ENCODE measurements at regions not wholly inside any gene's neighbourhood (a gene's known extent, or its start where the extent isn't known, plus 50 kb on each side); places are given as distances from the start of the nearest gene placed in this dataset.

GRCh38 chr11:105226766-105227165 lies 87.2 kb upstream of the CARD18 start:
- no peaks in the 10 kb centered on the region for H3K36me3 ChIP-seq (ENCODE audit: insufficient read depth, low read length)
- no peaks in the 10 kb centered on the region for H4K20me1 ChIP-seq (ENCODE audit: insufficient read depth)
- H3K27me3 ChIP-seq (ENCODE audit: insufficient read depth, low read depth, low read length) = no peaks in the 10 kb centered on the region
- no peaks in the 10 kb centered on the region for H3K9me2 ChIP-seq (ENCODE audit: insufficient read depth, low read length)
- TF ChIP-seq TAF1 (IDR thresholded peaks at IDR 0.05; ENCODE audit: low read depth) (no peak), MXI1 (conservative IDR thresholded peaks at IDR 0.05; ENCODE audit: poor library complexity, severe bottlenecking) (no peak), CTCF (IDR thresholded peaks at IDR 0.05; ENCODE audit: poor library complexity, severe bottlenecking) (no peak), POLR2AphosphoS5 (IDR thresholded peaks at IDR 0.05) (no peak), EP300 (conservative IDR thresholded peaks at IDR 0.05; ENCODE audit: poor library complexity, severe bottlenecking) (no peak), EZH2 (IDR thresholded peaks at IDR 0.05; ENCODE audit: borderline replicate concordance, insufficient read depth, low read length, poor library complexity, severe bottlenecking) (no peak), SMC3 (conservative IDR thresholded peaks at IDR 0.05; ENCODE audit: poor library complexity) (no peak), RAD21 (conservative IDR thresholded peaks at IDR 0.05) (no peak), REST (IDR thresholded peaks at IDR 0.05; ENCODE audit: borderline replicate concordance) (no peak)
- H3K4me3 ChIP-seq (ENCODE audit: low read length) = no peak overlapping the region
- no peak overlapping the region for H3K9ac ChIP-seq (ENCODE audit: low read length)
- no peaks in the 10 kb centered on the region for H3K9me3 ChIP-seq (ENCODE audit: low read length)
- H3F3A ChIP-seq (ENCODE audit: insufficient read depth, low read length, poor library complexity, severe bottlenecking) = no peaks in the 10 kb centered on the region
- no peak overlapping the region for H3K27ac ChIP-seq (ENCODE audit: low read length)
- H2AFZ ChIP-seq (ENCODE audit: low read depth, low read length) = no peak overlapping the region
- no peak overlapping the region for H3K4me2 ChIP-seq (ENCODE audit: low read length)
- H3K79me2 ChIP-seq (replicated peaks; ENCODE audit: insufficient read depth, low read length) = no peaks in the 10 kb centered on the region

GRCh38 chr11:105226091-105226490 lies 86.5 kb upstream of the CARD18 start:
- Histone ChIP-seq H3K9ac (ENCODE audit: low read length) (no peak overlapping the region), H3K4me3 (ENCODE audit: low read length) (no peak overlapping the region), H3K9me2 (ENCODE audit: insufficient read depth, low read length) (no peaks in the 10 kb centered on the region), H3K27ac (ENCODE audit: low read length) (no peak overlapping the region), H3K4me2 (ENCODE audit: low read length) (no peak overlapping the region), H4K20me1 (ENCODE audit: insufficient read depth) (no peaks in the 10 kb centered on the region), H2AFZ (ENCODE audit: low read depth, low read length) (no peak overlapping the region), H3F3A (ENCODE audit: insufficient read depth, low read length, poor library complexity, severe bottlenecking) (no peaks in the 10 kb centered on the region), H3K36me3 (ENCODE audit: insufficient read depth, low read length) (no peaks in the 10 kb centered on the region), H3K27me3 (ENCODE audit: insufficient read depth, low read depth, low read length) (no peaks in the 10 kb centered on the region), H3K79me2 (replicated peaks; ENCODE audit: insufficient read depth, low read length) (no peaks in the 10 kb centered on the region), H3K9me3 (ENCODE audit: low read length) (no peaks in the 10 kb centered on the region)
- TF ChIP-seq CTCF (IDR thresholded peaks at IDR 0.05; ENCODE audit: poor library complexity, severe bottlenecking) = no peak
- no peak for TF ChIP-seq EZH2 (IDR thresholded peaks at IDR 0.05; ENCODE audit: borderline replicate concordance, insufficient read depth, low read length, poor library complexity, severe bottlenecking)
- TF ChIP-seq RAD21 (conservative IDR thresholded peaks at IDR 0.05) = no peak
- TF ChIP-seq REST (IDR thresholded peaks at IDR 0.05; ENCODE audit: borderline replicate concordance) = no peak
- no peak for TF ChIP-seq MXI1 (conservative IDR thresholded peaks at IDR 0.05; ENCODE audit: poor library complexity, severe bottlenecking)
- no peak for TF ChIP-seq EP300 (conservative IDR thresholded peaks at IDR 0.05; ENCODE audit: poor library complexity, severe bottlenecking)
- TF ChIP-seq SMC3 (conservative IDR thresholded peaks at IDR 0.05; ENCODE audit: poor library complexity) = no peak
- TF ChIP-seq TAF1 (IDR thresholded peaks at IDR 0.05; ENCODE audit: low read depth) = no peak
- no peak for TF ChIP-seq POLR2AphosphoS5 (IDR thresholded peaks at IDR 0.05)
